Heart right ventricle (tissue), 16 donors: ENCODE measurements at regions not wholly inside any gene's neighbourhood (a gene's known extent, or its start where the extent isn't known, plus 50 kb on each side); places are given as distances from the start of the nearest gene placed in this dataset.
A peak's percentile ranks its signal among the peaks of the same experiment; 100 is the strongest.

Source experiments
- ATAC-seq, 8 donors: fragments of 200-7000 bp; cut with Tn5 transposase; one replicate each; pipeline ENCODE4 v1.9.1; 2020; ENCODE audit warnings: mild to moderate bottlenecking in 8 of 8, moderate library complexity in 8 of 8, moderate number of reproducible peaks in 1 of 8
- DNase-seq, 2 donors: peaks; one replicate each; pipeline ENCODE4 v3.0.0-alpha.2; 2020
- H3K27ac ChIP-seq, 10 donors: fragments of 200-600 bp; sonication (generic) in 2 of 10; one replicate each; pipeline versions ENCODE4 v1.5.0 to v1.8.0; 2020 to 2022; ENCODE audit warnings: mild to moderate bottlenecking in 3 of 10
- H3K27me3 ChIP-seq, 7 donors: fragments of 200-600 bp; one replicate each; pipeline ENCODE4 v1.8.0; 2021 to 2022; ENCODE audit warnings: mild to moderate bottlenecking in 2 of 7
- H3K36me3 ChIP-seq, 9 donors: fragments of 200-600 bp; sonication (generic) in 1 of 9; one replicate each; pipeline versions ENCODE4 v1.5.0 to v1.8.0; 2020 to 2022; ENCODE audit warnings: mild to moderate bottlenecking in 2 of 9
- H3K4me1 ChIP-seq, 9 donors: fragments of 200-600 bp; sonication (generic) in 1 of 9; one replicate each; pipeline versions ENCODE4 v1.5.0 to v1.8.0; 2020 to 2022; ENCODE audit warnings: mild to moderate bottlenecking in 4 of 9
- H3K4me3 ChIP-seq, 10 donors: fragments of 200-600 bp; sonication (generic) in 2 of 10; one replicate each; pipeline versions ENCODE4 v1.5.0 to v1.8.0; 2020 to 2022; ENCODE audit warnings: mild to moderate bottlenecking in 7 of 10, moderate library complexity in 2 of 10
- H3K9me3 ChIP-seq, 11 donors: fragments of 200-600 bp in 10 of 11; sonication (generic) in 2 of 11; one replicate each; pipeline versions ENCODE4 v1.5.0 to v1.8.0; 2013 to 2022; ENCODE audit warnings: mild to moderate bottlenecking in 2 of 11, control low read depth in 1 of 11, moderate library complexity in 1 of 11
- CTCF ChIP-seq, 9 donors: fragments of 200-600 bp; sonication (generic) in 2 of 9; IDR thresholded peaks; one replicate each; pipeline versions ENCODE4 v1.5.0 to v1.8.0; 2021 to 2022; ENCODE audit warnings: antibody characterized with exemption in 9 of 9, mild to moderate bottlenecking in 5 of 9, moderate library complexity in 1 of 9
- WGBS, 2 donors: extraction: QIAGEN DNeasy Blood & Tissue Kit; methylation state at CpG; one replicate each; pipeline ENCODE4 v1.1.7; 2013; ENCODE audit warnings: inconsistent platforms in 1 of 2; 5-methylcytosine and 5-hydroxymethylcytosine counted together
- intact Hi-C, 10 donors: fragments of 100-400 bp; cut with DNase I; formaldehyde crosslinking; loops; one replicate each; pipeline versions ENCODE4 v1.11.1 to v1.14.2; 2022
- donor health status: Arrhythmogenic right ventricular cardiomyopathy.
- donor health status: ischemic (EF 13 %, LVEDD 7.1; RV severe dilation, severe dysfunction).
- donor health status: healthy with polysubstance abuse.
- donor health status: DM: no; HTN: yes; CAD: no.
- donor health status: DM: no; HTN: no; CAD: no.
- donor health status: ischemic (EF 25% LVEDD 6.9; RV normal size, moderate dysfunction).
- donor health status: ischemic (EF 25% LVEDD 5.7; RV mildly dilated, moderate dysfunction).
- donor health status: healthy.
- donor health status: DM: yes; HTN: yes; CAD: no.
- donor health status: Ischemic cardiomyopathy.
- donor health status: ischemic (EF 35%, LVEDD 5.7; RV mildly dilated, moderate dysfunction).
- donor health status: nonischemic (EF 11% LVEDD 7.7; RV severe dilation, severe dysfunction).
- donor health status: DM: yes; HTN: yes; CAD: no.
- donor health status: PGD.
- donor health status: ischemic (EF 29% LVEDD 5.4; RV normal size, mild dysfunction).
- donor health status: nonischemic (EF 23%, LVEDD 6.1; RV moderate dilation, normal function).

GRCh38 chr2:46814160-46814961 lies 101.2 kb downstream of the MCFD2 start:
- peak; percentile 70 to 86 (median 82) for ATAC-seq
- Histone ChIP-seq H3K36me3 (no peaks in the 10 kb centered on the region), H3K4me1 (peaks cover 47 to 79% (median 65%) of the 10 kb centered on the region in 9 donors), H3K27ac (peak overlapping the region; percentile 71 to 93 (median 90)), H3K9me3 (peaks cover 0 to 8% (median 0%) of the 10 kb centered on the region in 11 donors), H3K27me3 (no peaks in the 10 kb centered on the region), H3K4me3 (no peak overlapping the region)
- peak; percentile 85 to 92 for DNase-seq
- 12 to 16% methylated on average over 17 of the region's 17 CpGs for WGBS, 2 donors
- TF ChIP-seq CTCF (IDR thresholded peaks at IDR 0.05) = no peak
- intact Hi-C loops = loop anchor here in 3 of 10 donors (2.0 to 5.0 kb wide), 3 partner anchors 32 to 58 kb away; no protein-coding TSS in a partner anchor

- TF ChIP-seq CTCF (IDR thresholded peaks at IDR 0.05) = no peak
- Histone ChIP-seq H3K36me3 (no peaks in the 10 kb centered on the region), H3K9me3 (peaks cover 0 to 15% (median 0%) of the 10 kb centered on the region in 11 donors), H3K27me3 (no peaks in the 10 kb centered on the region), H3K4me3 (no peak overlapping the region), H3K4me1 (peaks cover 45 to 75% (median 62%) of the 10 kb centered on the region in 9 donors), H3K27ac (peak overlapping the region; percentile 71 to 93 (median 90))
- no peak for DNase-seq
- intact Hi-C loops = loop anchor here in 3 of 10 donors (2.0 to 5.0 kb wide), 3 partner anchors 33 to 59 kb away; no protein-coding TSS in a partner anchor
- 80% methylated on average over 4 of the region's 4 CpGs for WGBS, 2 donors
- no peak for ATAC-seq
Measured at GRCh38 chr2:46813680-46814079, 101.9 kb downstream of the MCFD2 start.

- no peaks in the 10 kb centered on the region for H3K36me3 ChIP-seq
- H3K27ac ChIP-seq = peak overlapping the region; percentile 57 to 93 (median 90)
- no peaks in the 10 kb centered on the region for H3K27me3 ChIP-seq
- 46 to 48% methylated on average over 6 of the region's 6 CpGs for WGBS, 2 donors
- ATAC-seq (peak; percentile 22 to 60 (median 34)), DNase-seq (peak; percentile 71 to 75)
- H3K4me3 ChIP-seq = peak overlapping the region in 1 of 10 donors; percentile 5
- H3K9me3 ChIP-seq = peaks cover 0 to 16% (median 0%) of the 10 kb centered on the region in 11 donors
- H3K4me1 ChIP-seq = peaks cover 41 to 68% (median 56%) of the 10 kb centered on the region in 9 donors
- TF ChIP-seq CTCF (IDR thresholded peaks at IDR 0.05) = no peak
- intact Hi-C loops = loop anchor here in 2 of 10 donors (5.0 kb wide), 1 partner anchor 34 kb away; no protein-coding TSS in a partner anchor
Measured at GRCh38 chr2:46813020-46813415, 102.6 kb downstream of the MCFD2 start.
